Heart left ventricle (tissue), 16 donors: ENCODE measurements at regions not wholly inside any gene's neighbourhood (a gene's known extent, or its start where the extent isn't known, plus 50 kb on each side); places are given as distances from the start of the nearest gene placed in this dataset.

ENCODE experiments used
- ATAC-seq, 4 donors: fragments of 200-7000 bp; cut with Tn5 transposase; one replicate each; pipeline ENCODE4 v1.9.1; 2020 to 2022; ENCODE audit warnings: moderate library complexity in 4 of 4, mild to moderate bottlenecking in 3 of 4, moderate number of reproducible peaks in 1 of 4
- DNase-seq, 5 donors: peaks; one replicate each; pipeline ENCODE4 v3.0.0-alpha.2; 2020
- H3K27ac ChIP-seq, 12 donors: fragments of 200-600 bp; sonication (generic) in 4 of 12; one replicate each; pipeline versions ENCODE4 v1.5.0 to v1.8.0; 2016 to 2022; ENCODE audit warnings: mild to moderate bottlenecking in 2 of 12
- H3K27me3 ChIP-seq, 9 donors: fragments of 200-600 bp; sonication (generic) in 2 of 9; one replicate each; pipeline versions ENCODE4 v1.5.1 to v1.8.0; 2016 to 2022; ENCODE audit warnings: mild to moderate bottlenecking in 3 of 9
- H3K36me3 ChIP-seq, 9 donors: fragments of 200-600 bp; sonication (generic) in 2 of 9; one replicate each; pipeline versions ENCODE4 v1.5.0 to v1.8.0; 2018 to 2022; ENCODE audit warnings: mild to moderate bottlenecking in 2 of 9
- H3K4me1 ChIP-seq, 12 donors: fragments of 200-600 bp; sonication (generic) in 4 of 12; one replicate each; pipeline versions ENCODE4 v1.5.0 to v1.8.0; 2016 to 2022; ENCODE audit warnings: mild to moderate bottlenecking in 3 of 12
- H3K4me3 ChIP-seq, 12 donors: fragments of 200-600 bp; sonication (generic) in 4 of 12; one replicate each; pipeline versions ENCODE4 v1.5.0 to v1.8.0; 2017 to 2022; ENCODE audit warnings: mild to moderate bottlenecking in 9 of 12, moderate library complexity in 4 of 12
- H3K9me3 ChIP-seq, 12 donors: fragments of 200-600 bp; sonication (generic) in 4 of 12; one replicate each; pipeline versions ENCODE4 v1.5.0 to v1.8.0; 2016 to 2022; ENCODE audit warnings: mild to moderate bottlenecking in 1 of 12
- POLR2A ChIP-seq, 2 donors: fragments of 450-650 bp; IDR thresholded peaks; one replicate each; pipeline ENCODE4 v1.6.1; 2017; ENCODE audit warnings: antibody characterized with exemption in 2 of 2, mild to moderate bottlenecking in 2 of 2, moderate library complexity in 2 of 2
- WGBS, 4 donors: extraction: QIAGEN DNeasy Blood & Tissue Kit in 2 of 4; methylation state at CpG; one replicate each; pipeline versions ENCODE4 v1.1.5 to v1.1.7; 2013 to 2018; 5-methylcytosine and 5-hydroxymethylcytosine counted together
- intact Hi-C, 10 donors: fragments of 100-400 bp; cut with DNase I; formaldehyde crosslinking; loops; one replicate each; pipeline versions ENCODE4 v1.11.1 to v1.14.2; 2022
- TF ChIP-seq, protein P1 (sequence below), 12 donors: fragments of 200-600 bp; sonication (generic) in 4 of 12; IDR thresholded peaks; one replicate each; pipeline versions ENCODE4 v1.5.0 to v1.8.0; 2018 to 2022; ENCODE audit warnings: antibody characterized with exemption in 12 of 12, mild to moderate bottlenecking in 5 of 12
- donor health status: ischemic (EF 13 %, LVEDD 7.1; RV severe dilation, severe dysfunction).
- donor health status: healthy with polysubstance abuse.
- donor health status: DM: no; HTN: yes; CAD: no.
- donor health status: DM: no; HTN: no; CAD: no.
- donor health status: ischemic (EF 25% LVEDD 6.9; RV normal size, moderate dysfunction).
- donor health status: ischemic (EF 25% LVEDD 5.7; RV mildly dilated, moderate dysfunction).
- donor health status: healthy.
- donor health status: DM: yes; HTN: yes; CAD: no.
- donor health status: ischemic (EF 35%, LVEDD 5.7; RV mildly dilated, moderate dysfunction).
- donor health status: nonischemic (EF 11% LVEDD 7.7; RV severe dilation, severe dysfunction).
- donor health status: DM: yes; HTN: yes; CAD: no.
- donor health status: PGD.
- donor health status: ischemic (EF 29% LVEDD 5.4; RV normal size, mild dysfunction).
- donor health status: nonischemic (EF 23%, LVEDD 6.1; RV moderate dilation, normal function).

DNA sequence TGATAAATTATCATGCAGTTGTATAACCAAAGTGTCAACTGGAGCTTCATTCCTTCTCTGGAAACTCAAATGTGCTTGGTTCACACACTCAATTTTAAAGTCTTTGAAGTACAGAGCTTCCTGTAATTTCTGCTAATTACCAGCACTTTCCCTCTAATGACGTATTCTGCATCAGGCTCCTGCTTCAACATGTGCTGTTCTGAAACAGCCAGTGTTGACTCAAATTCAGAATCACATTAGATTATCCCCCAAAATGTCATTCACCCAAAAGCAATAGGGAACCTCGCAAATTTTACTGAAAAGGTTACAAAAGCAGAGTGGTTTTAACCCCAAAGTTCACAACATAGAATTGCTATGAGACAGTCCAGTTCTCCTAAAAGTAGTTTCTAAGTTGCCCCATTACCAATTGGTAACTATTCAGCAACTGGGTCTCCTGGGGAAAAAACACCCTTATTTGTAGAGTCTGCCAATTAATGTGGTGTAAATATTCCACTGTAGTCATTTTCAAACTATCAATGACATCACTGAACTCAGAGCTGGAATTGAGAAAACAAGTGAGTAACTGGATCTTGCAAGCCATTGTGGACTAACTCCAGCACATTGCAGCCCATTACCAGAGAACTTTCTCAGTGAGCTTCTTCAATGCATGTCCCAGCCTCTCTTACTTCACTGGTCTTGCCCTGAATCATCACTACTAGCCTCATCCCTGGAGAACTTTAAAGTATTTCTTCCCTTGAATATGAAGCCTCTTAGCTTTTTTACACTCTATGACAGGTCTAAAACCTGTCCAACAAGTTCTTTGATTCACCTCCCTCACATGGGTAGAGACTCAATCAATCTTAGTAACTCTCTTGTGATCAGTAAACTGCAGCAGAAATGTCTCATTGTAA is 955.4 kb downstream of the EFNB2 start:
- intact Hi-C loops, result no loop called here

DNA sequence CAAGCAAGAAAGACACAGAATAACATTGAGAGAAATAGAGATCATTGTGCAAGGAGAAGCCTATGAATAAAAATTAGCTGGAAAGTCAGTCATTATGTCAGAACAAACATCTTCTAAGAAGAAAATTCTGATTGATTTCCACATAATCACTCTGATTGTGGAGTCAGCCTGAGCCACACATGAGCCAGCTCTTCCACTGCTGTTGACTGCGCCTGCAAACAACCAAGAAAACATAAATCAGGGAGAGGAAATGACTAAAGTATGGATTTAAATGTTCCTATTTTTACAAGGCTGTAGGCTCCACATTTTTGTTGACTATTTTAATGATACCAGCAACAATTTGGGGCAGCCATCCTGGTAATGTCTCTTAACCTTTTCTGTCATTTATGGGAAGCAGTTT is 962.3 kb downstream of the EFNB2 start:
- intact Hi-C loops, result no loop called here
- Histone ChIP-seq H3K36me3 (no peaks in the 10 kb centered on the region), H3K4me1 (no peaks in the 10 kb centered on the region), H3K27ac (no peak overlapping the region), H3K9me3 (peaks cover 0 to 8% (median 0%) of the 10 kb centered on the region in 12 donors), H3K4me3 (no peak overlapping the region), H3K27me3 (no peaks in the 10 kb centered on the region)
- WGBS, 4 donors, result 84 to 94% (median 89%) methylated on average over 1 of the region's 1 CpG
- DNase-seq (no peak), ATAC-seq (no peak)
- TF ChIP-seq, protein P1, sequence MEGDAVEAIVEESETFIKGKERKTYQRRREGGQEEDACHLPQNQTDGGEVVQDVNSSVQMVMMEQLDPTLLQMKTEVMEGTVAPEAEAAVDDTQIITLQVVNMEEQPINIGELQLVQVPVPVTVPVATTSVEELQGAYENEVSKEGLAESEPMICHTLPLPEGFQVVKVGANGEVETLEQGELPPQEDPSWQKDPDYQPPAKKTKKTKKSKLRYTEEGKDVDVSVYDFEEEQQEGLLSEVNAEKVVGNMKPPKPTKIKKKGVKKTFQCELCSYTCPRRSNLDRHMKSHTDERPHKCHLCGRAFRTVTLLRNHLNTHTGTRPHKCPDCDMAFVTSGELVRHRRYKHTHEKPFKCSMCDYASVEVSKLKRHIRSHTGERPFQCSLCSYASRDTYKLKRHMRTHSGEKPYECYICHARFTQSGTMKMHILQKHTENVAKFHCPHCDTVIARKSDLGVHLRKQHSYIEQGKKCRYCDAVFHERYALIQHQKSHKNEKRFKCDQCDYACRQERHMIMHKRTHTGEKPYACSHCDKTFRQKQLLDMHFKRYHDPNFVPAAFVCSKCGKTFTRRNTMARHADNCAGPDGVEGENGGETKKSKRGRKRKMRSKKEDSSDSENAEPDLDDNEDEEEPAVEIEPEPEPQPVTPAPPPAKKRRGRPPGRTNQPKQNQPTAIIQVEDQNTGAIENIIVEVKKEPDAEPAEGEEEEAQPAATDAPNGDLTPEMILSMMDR (IDR thresholded peaks at IDR 0.05), result no peak
- TF ChIP-seq POLR2A (IDR thresholded peaks at IDR 0.05), result no peak

More for the DNA sequence above, 955.4 kb downstream of the EFNB2 start:
- H3K27ac ChIP-seq, result no peak overlapping the region
- peaks cover 0 to 7% (median 0%) of the 10 kb centered on the region in 12 donors for H3K9me3 ChIP-seq
- WGBS, 4 donors, result 94 to 96% (median 95%) methylated on average over 2 of the region's 2 CpGs
- no peak overlapping the region for H3K4me3 ChIP-seq
- H3K36me3 ChIP-seq, result no peaks in the 10 kb centered on the region
- no peaks in the 10 kb centered on the region for H3K4me1 ChIP-seq
- no peaks in the 10 kb centered on the region for H3K27me3 ChIP-seq
- DNase-seq, result no peak
- TF ChIP-seq, protein P1 (IDR thresholded peaks at IDR 0.05), result no peak
- TF ChIP-seq POLR2A (IDR thresholded peaks at IDR 0.05), result no peak
- ATAC-seq, result no peak

DNA sequence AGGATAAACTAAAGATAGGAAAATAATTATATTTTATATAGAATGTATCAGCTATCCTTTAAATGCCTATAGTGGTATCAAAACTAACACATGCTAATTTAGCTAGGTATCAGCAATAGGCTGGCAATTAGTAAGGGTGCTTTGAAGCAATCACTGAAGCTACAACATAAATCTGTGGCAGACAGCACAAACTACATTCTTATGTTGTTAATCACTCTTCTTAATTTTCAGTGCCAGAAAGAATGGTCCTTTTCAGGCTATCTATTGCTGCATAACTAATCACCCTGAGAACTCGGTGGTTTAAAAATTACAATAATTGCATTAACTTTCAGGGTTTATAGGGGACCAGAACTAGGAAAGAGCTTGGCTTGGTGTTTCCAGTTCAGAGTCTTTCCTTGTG is 963.1 kb downstream of the EFNB2 start:
- Histone ChIP-seq H3K36me3 (no peaks in the 10 kb centered on the region), H3K4me3 (no peak overlapping the region), H3K4me1 (no peaks in the 10 kb centered on the region), H3K27ac (no peak overlapping the region), H3K9me3 (peaks cover 0 to 8% (median 0%) of the 10 kb centered on the region in 12 donors), H3K27me3 (no peaks in the 10 kb centered on the region)
- ATAC-seq, result no peak
- DNase-seq, result no peak
- intact Hi-C loops, result no loop called here
- 82 to 100% (median 84%) methylated on average over 1 of the region's 1 CpG for WGBS, 4 donors
- TF ChIP-seq, protein P1 (IDR thresholded peaks at IDR 0.05), result no peak
- no peak for TF ChIP-seq POLR2A (IDR thresholded peaks at IDR 0.05)

DNA sequence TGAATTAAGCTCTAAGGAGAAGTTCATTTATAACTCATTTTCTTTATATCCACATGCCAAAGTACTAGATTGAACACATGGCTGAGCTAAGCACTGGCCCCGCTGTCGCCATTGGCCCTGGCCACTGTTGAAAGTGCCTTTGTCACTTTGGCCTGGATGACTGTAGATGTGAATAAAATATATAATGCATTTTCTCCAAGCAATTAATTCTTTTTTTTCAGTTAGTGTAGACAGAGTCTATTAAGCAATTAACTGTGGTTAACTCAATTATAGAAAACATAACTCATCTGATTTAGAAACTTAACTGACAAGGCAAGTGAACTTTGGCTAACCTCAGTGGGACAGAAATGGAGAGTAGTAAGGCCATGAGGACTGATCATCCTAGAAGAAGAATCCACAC is 965.6 kb downstream of the EFNB2 start:
- Histone ChIP-seq H3K4me1 (no peaks in the 10 kb centered on the region), H3K27ac (no peak overlapping the region), H3K9me3 (peaks cover 0 to under 1% (median 0%) of the 10 kb centered on the region in 12 donors), H3K4me3 (no peak overlapping the region), H3K27me3 (no peaks in the 10 kb centered on the region), H3K36me3 (no peaks in the 10 kb centered on the region)
- ATAC-seq (no peak), DNase-seq (no peak)
- no peak for TF ChIP-seq POLR2A (IDR thresholded peaks at IDR 0.05)
- TF ChIP-seq, protein P1 (IDR thresholded peaks at IDR 0.05), result no peak
- WGBS, 4 donors, result 96 to 98% (median 96%) methylated on average over 2 of the region's 2 CpGs
- intact Hi-C loops, result loop anchor here in 1 of 10 donors (10.0 kb wide), 1 partner anchor 1335 kb away; no protein-coding TSS in a partner anchor
